GM18868 (cell line): ENCODE measurements at regions not wholly inside any gene's neighbourhood (a gene's known extent, or its start where the extent isn't known, plus 50 kb on each side); places are given as distances from the start of the nearest gene placed in this dataset.
"Not testable (repeated sequence)": the region's sequence is repeated elsewhere in the genome, so short reads cannot be mapped to it uniquely, and the experiment has no call there.

Experiments used
- ATAC-seq: cut with Tn5 transposase; IDR thresholded peaks from one replicate; pipeline ENCODE4 v1.9.1; 2021; ENCODE audit warnings: mild to moderate bottlenecking, moderate library complexity; ENCODE audit not compliant: unreplicated experiment

DNA sequence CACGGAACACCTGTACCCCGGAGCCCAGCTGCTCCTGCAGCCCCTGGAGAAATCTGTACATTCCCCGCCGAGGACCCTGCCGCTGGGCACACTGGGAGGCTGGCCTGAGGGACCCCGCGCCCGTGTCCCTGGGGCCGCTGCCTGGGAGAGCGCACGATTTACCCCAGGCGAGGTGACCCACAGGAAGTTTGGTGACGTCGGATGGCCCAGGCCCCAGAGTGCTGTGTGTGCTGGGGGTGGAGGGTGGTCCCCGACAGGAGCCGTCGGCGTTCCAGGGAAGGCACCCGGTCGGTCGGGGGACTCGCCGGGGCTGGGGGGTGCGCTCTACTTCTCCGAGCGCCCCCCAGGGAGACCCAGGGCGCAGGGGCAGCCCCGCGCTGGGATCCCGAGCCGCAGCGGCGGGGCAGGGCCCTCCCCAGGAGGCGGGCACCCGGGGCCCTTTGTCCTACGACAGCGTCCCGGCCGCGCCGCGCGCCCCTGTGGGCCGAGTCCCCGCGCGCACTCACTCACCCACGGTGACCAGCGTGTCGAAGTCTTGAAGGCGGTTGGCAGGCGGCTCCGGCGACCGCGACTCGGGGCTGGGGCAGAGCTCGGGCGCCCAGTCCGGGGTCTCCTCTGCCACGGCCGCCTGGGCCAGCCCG lies 167.9 kb upstream of the PRKX start:
- peak; percentile 43 for ATAC-seq

GRCh38 chrX:3876393-3876792 lies 162.9 kb upstream of the PRKX start:
- ATAC-seq: not testable (repeated sequence)

- not testable (repeated sequence) for ATAC-seq
Measured at GRCh38 chrX:3875638-3876037, 162.2 kb upstream of the PRKX start.

- ATAC-seq: not testable (repeated sequence)
Measured at GRCh38 chrX:3872226-3872879, 158.9 kb upstream of the PRKX start.

DNA sequence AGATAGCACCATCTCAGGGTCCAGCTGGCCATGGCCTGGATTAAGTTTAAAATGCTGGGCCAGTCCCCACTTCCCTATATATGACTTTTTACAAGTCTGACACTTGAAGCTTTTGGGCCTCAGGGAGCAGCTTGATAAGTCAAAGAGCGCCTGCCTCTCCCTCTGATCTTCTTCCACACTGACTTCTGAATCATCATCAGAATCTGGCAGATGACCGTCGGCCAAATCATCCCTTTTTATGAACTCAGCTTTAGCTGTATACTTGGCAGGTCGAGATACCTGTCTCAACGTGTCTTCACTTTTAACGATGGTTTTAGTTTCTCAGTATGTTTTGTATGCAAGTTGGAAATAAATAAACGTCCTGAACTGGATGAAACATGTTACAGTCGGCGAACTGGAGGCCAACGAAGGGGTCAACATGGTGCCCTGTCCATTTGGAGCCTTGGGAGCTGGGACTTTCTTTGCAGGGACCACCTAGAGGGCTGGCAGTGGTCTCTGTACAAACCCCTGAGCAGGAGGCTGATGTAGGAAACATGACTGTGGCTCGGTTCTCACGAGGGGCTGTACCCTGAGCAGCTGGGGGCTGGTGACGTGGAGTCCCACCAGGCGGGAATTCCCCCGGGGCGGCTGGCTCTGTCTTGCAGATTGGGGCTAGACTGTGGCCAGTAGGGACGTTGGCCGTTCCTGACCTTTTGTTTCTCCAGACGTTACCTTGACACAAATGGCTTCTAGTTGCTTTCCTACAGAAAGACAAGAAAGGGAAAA lies 153.8 kb upstream of the PRKX start:
- not testable (repeated sequence) for ATAC-seq

DNA sequence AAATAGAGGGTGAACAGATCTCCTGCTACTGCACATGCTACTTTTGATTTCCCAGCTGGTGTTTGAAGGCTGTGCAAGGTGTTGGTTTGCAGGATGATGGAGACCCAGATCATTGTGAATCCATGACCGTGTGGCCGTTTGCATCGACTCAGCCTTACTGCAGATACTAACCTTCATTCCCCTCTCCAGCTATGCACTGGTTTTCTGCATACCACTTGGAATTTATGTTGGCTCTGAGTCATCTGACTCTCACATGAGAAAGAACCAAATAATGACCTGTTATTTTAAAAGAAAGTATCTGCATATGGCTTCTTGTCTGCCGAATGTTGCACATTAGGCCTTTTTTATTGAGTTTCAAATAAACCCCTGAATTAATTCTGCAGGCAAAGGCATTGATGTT lies 144.9 kb upstream of the PRKX start:
- ATAC-seq: not testable (repeated sequence)

DNA sequence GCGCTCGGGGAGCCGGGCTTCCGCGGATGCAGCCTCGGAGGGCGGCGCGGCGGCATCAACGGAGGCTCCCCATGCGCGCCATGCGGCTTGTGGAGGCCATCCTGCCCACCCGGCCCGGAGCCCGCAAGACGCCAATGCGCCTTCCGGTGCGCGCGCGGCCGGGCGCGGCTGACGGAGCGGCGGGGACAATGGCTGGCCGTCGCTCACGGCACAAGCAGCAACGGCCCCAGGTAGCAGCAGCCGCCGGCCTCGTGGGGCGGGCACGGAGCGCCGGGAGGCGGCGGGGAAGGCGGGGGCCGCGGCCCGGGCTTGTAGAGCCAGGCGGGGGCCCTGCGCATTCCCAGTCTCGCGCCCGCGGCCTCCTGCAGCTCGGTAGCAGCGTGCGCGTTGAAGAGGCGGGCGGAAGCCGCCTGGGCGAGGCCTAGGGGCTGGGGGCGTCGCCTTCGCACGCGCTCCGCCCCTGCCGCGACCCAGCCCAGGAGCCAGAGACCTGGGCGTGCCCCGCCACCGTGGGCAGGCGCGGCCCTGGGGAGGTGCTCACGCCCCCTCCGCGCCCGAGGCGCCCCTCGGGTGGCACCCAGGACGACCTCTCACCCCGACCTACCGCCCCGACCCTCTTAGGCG lies 130.2 kb upstream of the PRKX start:
- peak; percentile 96 for ATAC-seq

- peak; percentile 49 for ATAC-seq
Measured at GRCh38 chrX:3842822-3843521, 129.5 kb upstream of the PRKX start.

- ATAC-seq: not testable (repeated sequence)
Measured at GRCh38 chrX:3838754-3839153, 125.3 kb upstream of the PRKX start.

- not testable (repeated sequence) for ATAC-seq
Measured at GRCh38 chrX:3837958-3838643, 124.7 kb upstream of the PRKX start.

- ATAC-seq: not testable (repeated sequence)
Measured at GRCh38 chrX:3837211-3837610, 123.8 kb upstream of the PRKX start.

- ATAC-seq: not testable (repeated sequence)
Measured at GRCh38 chrX:3833761-3834542, 120.5 kb upstream of the PRKX start.

- not testable (repeated sequence) for ATAC-seq
Measured at GRCh38 chrX:3830020-3830419, 116.6 kb upstream of the PRKX start.

GRCh38 chrX:3829041-3829531 lies 115.6 kb upstream of the PRKX start:
- ATAC-seq: not testable (repeated sequence)

- ATAC-seq: not testable (repeated sequence)
Measured at GRCh38 chrX:3828378-3829040, 115.1 kb upstream of the PRKX start.

DNA sequence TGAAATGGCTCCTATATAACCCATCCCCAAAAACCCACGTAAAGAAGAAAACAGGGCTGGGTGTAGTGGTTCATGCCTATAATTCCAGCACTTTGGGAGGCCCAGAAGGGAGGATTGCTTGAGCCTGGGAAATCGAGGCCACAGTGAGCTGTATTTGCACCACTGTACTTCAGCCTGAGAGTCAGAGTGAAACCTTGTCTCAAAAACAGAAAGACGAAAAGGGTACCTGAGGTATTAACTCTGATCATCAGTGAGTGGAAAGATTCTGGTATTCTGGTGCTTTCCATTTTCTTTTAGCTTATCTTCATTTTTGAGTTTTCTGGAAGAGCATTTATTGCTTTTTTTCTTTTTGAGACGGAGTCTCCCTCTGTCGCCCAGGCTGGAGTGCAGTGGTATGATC lies 110.6 kb upstream of the PRKX start:
- peak; percentile 65 for ATAC-seq

GRCh38 chrX:3820167-3820566 lies 106.7 kb upstream of the PRKX start:
- ATAC-seq: no peak

GRCh38 chrX:3817480-3817879 lies 104.0 kb upstream of the PRKX start:
- not testable (repeated sequence) for ATAC-seq
